ENCODE measurements at regions not wholly inside any gene's neighbourhood (a gene's known extent, or its start where the extent isn't known, plus 50 kb on each side); places are given as distances from the start of the nearest gene placed in this dataset.
"Not testable (repeated sequence)": the region's sequence is repeated elsewhere in the genome, so short reads cannot be mapped to it uniquely, and the experiment has no call there.

GRCh38 chr10:89946106-89946505 lies 244.7 kb downstream of the KIF20B start:
- DNase-seq (ENCODE audit: low spot score) = peak; percentile 14

- no peak for DNase-seq (ENCODE audit: low spot score)
Observed at GRCh38 chr10:89949496-89949895, 248.1 kb downstream of the KIF20B start.

- DNase-seq (ENCODE audit: low spot score) = no peak
Observed at GRCh38 chr10:89952325-89952724, 250.9 kb downstream of the KIF20B start.

GRCh38 chr10:89952751-89953150 lies 251.4 kb downstream of the KIF20B start:
- DNase-seq (ENCODE audit: low spot score) = no peak

- no peak for DNase-seq (ENCODE audit: low spot score)
Observed at GRCh38 chr10:89954061-89954460, 252.7 kb downstream of the KIF20B start.

GRCh38 chr10:89954787-89955566 lies 253.6 kb downstream of the KIF20B start:
- peak; percentile 9 for DNase-seq (ENCODE audit: low spot score)

- peak; percentile 9 for DNase-seq (ENCODE audit: low spot score)
Observed at GRCh38 chr10:89959433-89960110, 258.2 kb downstream of the KIF20B start.

- peak; percentile 21 for DNase-seq (ENCODE audit: low spot score)
Observed at GRCh38 chr10:89963451-89964102, 262.2 kb downstream of the KIF20B start.

GRCh38 chr10:89966211-89966610 lies 264.8 kb downstream of the KIF20B start:
- no peak for DNase-seq (ENCODE audit: low spot score)

- DNase-seq (ENCODE audit: low spot score) = no peak
Observed at GRCh38 chr10:89973326-89973725, 271.9 kb downstream of the KIF20B start.

- DNase-seq (ENCODE audit: low spot score) = no peak
Observed at GRCh38 chr10:89975071-89975470, 273.7 kb downstream of the KIF20B start.

- DNase-seq (ENCODE audit: low spot score) = no peak
Observed at GRCh38 chr10:89975771-89976170, 274.4 kb downstream of the KIF20B start.

- DNase-seq (ENCODE audit: low spot score) = no peak
Observed at GRCh38 chr10:89978081-89978480, 276.7 kb downstream of the KIF20B start.

- no peak for DNase-seq (ENCODE audit: low spot score)
Observed at GRCh38 chr10:89979726-89980125, 278.3 kb downstream of the KIF20B start.

- no peak for DNase-seq (ENCODE audit: low spot score)
Observed at GRCh38 chr10:89980166-89980565, 278.8 kb downstream of the KIF20B start.

- DNase-seq (ENCODE audit: low spot score) = peak; percentile 46
Observed at GRCh38 chr10:89981891-89982290, 280.5 kb downstream of the KIF20B start.

GRCh38 chr10:89985446-89985845 lies 284.1 kb downstream of the KIF20B start:
- DNase-seq (ENCODE audit: low spot score) = no peak

- not testable (repeated sequence) for DNase-seq (ENCODE audit: low spot score)
Observed at GRCh38 chr10:89988361-89988760, 287.0 kb downstream of the KIF20B start.

- no peak for DNase-seq (ENCODE audit: low spot score)
Observed at GRCh38 chr10:89992575-89992974, 291.2 kb downstream of the KIF20B start.

- peak; percentile 89 for DNase-seq (ENCODE audit: low spot score)
Observed at GRCh38 chr10:90007226-90007625, 305.8 kb downstream of the KIF20B start.

GRCh38 chr10:90011281-90011680 lies 309.9 kb downstream of the KIF20B start:
- DNase-seq (ENCODE audit: low spot score) = not testable (repeated sequence)

GRCh38 chr10:90018819-90019218 lies 317.4 kb downstream of the KIF20B start:
- DNase-seq (ENCODE audit: low spot score) = no peak

GRCh38 chr10:90020506-90020905 lies 319.1 kb downstream of the KIF20B start:
- DNase-seq (ENCODE audit: low spot score) = no peak

All from A172 (cell line).